ENCODE measurements at regions not wholly inside any gene's neighbourhood (a gene's known extent, or its start where the extent isn't known, plus 50 kb on each side); places are given as distances from the start of the nearest gene placed in this dataset.

DNA sequence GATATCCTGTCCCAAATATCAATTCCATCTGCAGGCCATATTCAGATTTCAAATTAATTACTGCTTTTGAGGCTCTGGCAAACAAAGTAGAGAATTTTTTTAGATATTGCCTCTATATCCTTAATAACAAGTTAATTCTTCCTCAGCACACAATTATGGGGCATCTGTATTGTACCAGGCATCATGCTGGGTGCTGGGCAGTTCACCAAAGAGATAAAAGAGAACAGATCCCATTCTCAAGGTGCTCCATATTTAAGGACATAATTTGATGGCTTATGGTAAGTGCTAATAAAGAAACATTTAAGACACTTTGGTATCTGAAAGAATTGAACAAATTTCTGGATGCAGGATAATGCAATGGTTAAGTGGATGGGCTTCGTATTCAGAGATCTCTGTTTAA, 65.8 kb downstream of the SPCS3 start:
- FAIRE-seq (no peak), DNase-seq (ENCODE audit: low spot score) (no peak), ATAC-seq (no peak)
- H4K20me1 ChIP-seq (ENCODE audit: insufficient read depth, low read length), result no peaks in the 10 kb centered on the region
- ChIA-PET CTCF (ENCODE audit: low intra/inter-chr PET ratio, low total read pairs) (no interaction called here), POLR2A (no interaction called here)
- intact Hi-C loops (cut with micrococcal nuclease; ENCODE audit: unreplicated experiment), result no loop called here
- H3K4me1 ChIP-seq (ENCODE audit: insufficient read depth, low read length), result 0 out of 2 replicates have a peak, but pooled peaks cover under 1% of the 10 kb centered on the region
- no TSS peak for BruUV-seq (replicated peaks)
- H3K9ac ChIP-seq (ENCODE audit: insufficient read depth, low read depth, low read length), result no peak overlapping the region
- H3K79me2 ChIP-seq (ENCODE audit: insufficient read depth, low read length), result no peaks in the 10 kb centered on the region
- WGBS (ENCODE audit: low lambda C conversion rate), result 28% methylated on average over 1 of the region's 1 CpG
- H2AFZ ChIP-seq (ENCODE audit: low read length), result no peak overlapping the region
- no peaks in the 10 kb centered on the region for H3K9me3 ChIP-seq (ENCODE audit: low read length)
- no peak overlapping the region for H3K4me2 ChIP-seq (ENCODE audit: low read depth, low read length)
- H3K36me3 ChIP-seq (replicated peaks in 1 of 2; ENCODE audit: control insufficient read depth in 1 of 2, insufficient read depth in 2 of 2, low read length in 2 of 2), result no peaks in the 10 kb centered on the region
- H3K27ac ChIP-seq (ENCODE audit: extremely low read length, insufficient read depth, low read length), result no peak overlapping the region
- H3K4me3 ChIP-seq (replicated peaks in 1 of 3; ENCODE audit: insufficient read depth in 1 of 3, low read depth in 2 of 3, low read length in 3 of 3), result no peak overlapping the region
- H3K27me3 ChIP-seq (ENCODE audit: control insufficient read depth in 1 of 2, insufficient read depth in 2 of 2, low read length in 2 of 2), result peaks cover 0 to 3% of the 10 kb centered on the region in 2 experiments; a peak in 1 of 5 replicates
- in situ Hi-C loops (cut with HindIII; ENCODE audit: extremely low pct_ligation_motif_present, low pct_unique_long_range_greater_than_20kb), result loop anchor here (10.0 kb wide), 1 partner anchor 659 kb away; no protein-coding TSS in a partner anchor
- TF ChIP-seq TBX3 (IDR thresholded peaks at IDR 0.05; ENCODE audit: borderline replicate concordance) (no peak), ZZZ3 (CRISPR knock-in tag; IDR thresholded peaks at IDR 0.05; ENCODE audit: borderline replicate concordance) (no peak), KLF16 (CRISPR knock-in tag; IDR thresholded peaks at IDR 0.05) (no peak), GPN1 (CRISPR knock-in tag; IDR thresholded peaks at IDR 0.05; ENCODE audit: borderline replicate concordance) (no peak), ZNF709 (CRISPR knock-in tag; IDR thresholded peaks at IDR 0.05) (no peak), RBM39 (IDR thresholded peaks at IDR 0.05; ENCODE audit: low read depth, low read length, poor library complexity, severe bottlenecking) (no peak), ZBTB38 (CRISPR knock-in tag; IDR thresholded peaks at IDR 0.05) (no peak), ZNF672 (CRISPR knock-in tag; IDR thresholded peaks at IDR 0.05) (no peak), ZNF839 (CRISPR knock-in tag; IDR thresholded peaks at IDR 0.05; ENCODE audit: borderline replicate concordance) (no peak), HHEX (CRISPR knock-in tag; IDR thresholded peaks at IDR 0.05) (no peak), STAG1 (CRISPR knock-in tag; IDR thresholded peaks at IDR 0.05) (no peak)
- TF ChIP-seq, protein P1, sequence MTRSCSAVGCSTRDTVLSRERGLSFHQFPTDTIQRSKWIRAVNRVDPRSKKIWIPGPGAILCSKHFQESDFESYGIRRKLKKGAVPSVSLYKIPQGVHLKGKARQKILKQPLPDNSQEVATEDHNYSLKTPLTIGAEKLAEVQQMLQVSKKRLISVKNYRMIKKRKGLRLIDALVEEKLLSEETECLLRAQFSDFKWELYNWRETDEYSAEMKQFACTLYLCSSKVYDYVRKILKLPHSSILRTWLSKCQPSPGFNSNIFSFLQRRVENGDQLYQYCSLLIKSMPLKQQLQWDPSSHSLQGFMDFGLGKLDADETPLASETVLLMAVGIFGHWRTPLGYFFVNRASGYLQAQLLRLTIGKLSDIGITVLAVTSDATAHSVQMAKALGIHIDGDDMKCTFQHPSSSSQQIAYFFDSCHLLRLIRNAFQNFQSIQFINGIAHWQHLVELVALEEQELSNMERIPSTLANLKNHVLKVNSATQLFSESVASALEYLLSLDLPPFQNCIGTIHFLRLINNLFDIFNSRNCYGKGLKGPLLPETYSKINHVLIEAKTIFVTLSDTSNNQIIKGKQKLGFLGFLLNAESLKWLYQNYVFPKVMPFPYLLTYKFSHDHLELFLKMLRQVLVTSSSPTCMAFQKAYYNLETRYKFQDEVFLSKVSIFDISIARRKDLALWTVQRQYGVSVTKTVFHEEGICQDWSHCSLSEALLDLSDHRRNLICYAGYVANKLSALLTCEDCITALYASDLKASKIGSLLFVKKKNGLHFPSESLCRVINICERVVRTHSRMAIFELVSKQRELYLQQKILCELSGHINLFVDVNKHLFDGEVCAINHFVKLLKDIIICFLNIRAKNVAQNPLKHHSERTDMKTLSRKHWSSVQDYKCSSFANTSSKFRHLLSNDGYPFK (CRISPR knock-in tag; IDR thresholded peaks at IDR 0.05; ENCODE audit: borderline replicate concordance), result no peak
- TF ChIP-seq, protein P2, sequence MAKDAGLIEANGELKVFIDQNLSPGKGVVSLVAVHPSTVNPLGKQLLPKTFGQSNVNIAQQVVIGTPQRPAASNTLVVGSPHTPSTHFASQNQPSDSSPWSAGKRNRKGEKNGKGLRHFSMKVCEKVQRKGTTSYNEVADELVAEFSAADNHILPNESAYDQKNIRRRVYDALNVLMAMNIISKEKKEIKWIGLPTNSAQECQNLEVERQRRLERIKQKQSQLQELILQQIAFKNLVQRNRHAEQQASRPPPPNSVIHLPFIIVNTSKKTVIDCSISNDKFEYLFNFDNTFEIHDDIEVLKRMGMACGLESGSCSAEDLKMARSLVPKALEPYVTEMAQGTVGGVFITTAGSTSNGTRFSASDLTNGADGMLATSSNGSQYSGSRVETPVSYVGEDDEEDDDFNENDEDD (CRISPR knock-in tag; IDR thresholded peaks at IDR 0.05; ENCODE audit: borderline replicate concordance), result no peak
- TF ChIP-seq, protein P3, sequence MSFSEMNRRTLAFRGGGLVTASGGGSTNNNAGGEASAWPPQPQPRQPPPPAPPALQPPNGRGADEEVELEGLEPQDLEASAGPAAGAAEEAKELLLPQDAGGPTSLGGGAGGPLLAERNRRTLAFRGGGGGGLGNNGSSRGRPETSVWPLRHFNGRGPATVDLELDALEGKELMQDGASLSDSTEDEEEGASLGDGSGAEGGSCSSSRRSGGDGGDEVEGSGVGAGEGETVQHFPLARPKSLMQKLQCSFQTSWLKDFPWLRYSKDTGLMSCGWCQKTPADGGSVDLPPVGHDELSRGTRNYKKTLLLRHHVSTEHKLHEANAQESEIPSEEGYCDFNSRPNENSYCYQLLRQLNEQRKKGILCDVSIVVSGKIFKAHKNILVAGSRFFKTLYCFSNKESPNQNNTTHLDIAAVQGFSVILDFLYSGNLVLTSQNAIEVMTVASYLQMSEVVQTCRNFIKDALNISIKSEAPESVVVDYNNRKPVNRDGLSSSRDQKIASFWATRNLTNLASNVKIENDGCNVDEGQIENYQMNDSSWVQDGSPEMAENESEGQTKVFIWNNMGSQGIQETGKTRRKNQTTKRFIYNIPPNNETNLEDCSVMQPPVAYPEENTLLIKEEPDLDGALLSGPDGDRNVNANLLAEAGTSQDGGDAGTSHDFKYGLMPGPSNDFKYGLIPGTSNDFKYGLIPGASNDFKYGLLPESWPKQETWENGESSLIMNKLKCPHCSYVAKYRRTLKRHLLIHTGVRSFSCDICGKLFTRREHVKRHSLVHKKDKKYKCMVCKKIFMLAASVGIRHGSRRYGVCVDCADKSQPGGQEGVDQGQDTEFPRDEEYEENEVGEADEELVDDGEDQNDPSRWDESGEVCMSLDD (CRISPR knock-in tag; IDR thresholded peaks at IDR 0.05; ENCODE audit: borderline replicate concordance), result no peak
- TF ChIP-seq, protein P4, sequence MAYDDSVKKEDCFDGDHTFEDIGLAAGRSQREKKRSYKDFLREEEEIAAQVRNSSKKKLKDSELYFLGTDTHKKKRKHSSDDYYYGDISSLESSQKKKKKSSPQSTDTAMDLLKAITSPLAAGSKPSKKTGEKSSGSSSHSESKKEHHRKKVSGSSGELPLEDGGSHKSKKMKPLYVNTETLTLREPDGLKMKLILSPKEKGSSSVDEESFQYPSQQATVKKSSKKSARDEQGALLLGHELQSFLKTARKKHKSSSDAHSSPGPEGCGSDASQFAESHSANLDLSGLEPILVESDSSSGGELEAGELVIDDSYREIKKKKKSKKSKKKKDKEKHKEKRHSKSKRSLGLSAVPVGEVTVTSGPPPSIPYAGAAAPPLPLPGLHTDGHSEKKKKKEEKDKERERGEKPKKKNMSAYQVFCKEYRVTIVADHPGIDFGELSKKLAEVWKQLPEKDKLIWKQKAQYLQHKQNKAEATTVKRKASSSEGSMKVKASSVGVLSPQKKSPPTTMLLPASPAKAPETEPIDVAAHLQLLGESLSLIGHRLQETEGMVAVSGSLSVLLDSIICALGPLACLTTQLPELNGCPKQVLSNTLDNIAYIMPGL (CRISPR knock-in tag; IDR thresholded peaks at IDR 0.05; ENCODE audit: borderline replicate concordance in 1 of 2, low read depth in 1 of 2), result no peak
